ENCODE measurements at regions not wholly inside any gene's neighbourhood (a gene's known extent, or its start where the extent isn't known, plus 50 kb on each side); places are given as distances from the start of the nearest gene placed in this dataset.

DNA sequence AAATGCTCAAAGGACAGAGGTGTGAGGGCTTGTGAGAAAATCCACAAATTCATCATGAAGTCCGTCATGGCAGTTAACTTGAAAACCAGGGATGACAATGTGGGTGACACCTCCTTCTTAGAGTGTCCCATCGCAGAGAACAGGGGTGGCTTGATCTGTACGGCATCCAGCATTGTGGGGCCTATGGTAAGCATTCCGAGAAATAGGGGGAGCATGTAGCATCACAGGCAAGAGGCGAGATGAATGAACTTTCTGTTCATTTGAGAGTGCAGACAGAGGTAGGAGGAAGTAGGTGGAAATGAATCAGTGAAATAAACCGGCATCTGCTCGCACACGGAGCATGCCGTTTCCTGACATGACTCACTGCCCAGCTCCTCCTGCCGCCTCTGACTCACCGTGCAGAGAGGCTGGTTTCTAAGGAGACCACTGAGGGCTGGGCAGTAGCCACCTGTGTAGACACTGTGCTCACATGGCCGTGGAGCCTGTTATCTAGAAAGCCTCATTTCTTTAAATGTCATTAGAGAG lies 339.0 kb downstream of the RFC3 start:
- peak overlapping the region in 1 of 8 donors; percentile 54 for H3K27ac Mint-ChIP-seq
- Histone ChIP-seq H3K27ac (ENCODE audit: low read depth, low read length) (no peak overlapping the region), H3K4me3 (ENCODE audit: low read length) (no peak overlapping the region), H3K27me3 (ENCODE audit: insufficient read depth, low read length, poor library complexity, severe bottlenecking) (no peaks in the 10 kb centered on the region), H3K36me3 (ENCODE audit: insufficient read depth, low read length) (no peaks in the 10 kb centered on the region), H3K4me1 (ENCODE audit: insufficient read depth, low read length) (no peaks in the 10 kb centered on the region), H3K9me3 (ENCODE audit: low read length) (no peaks in the 10 kb centered on the region)
- DNase-seq: no peak
- peak overlapping the region in 1 of 7 donors; percentile 52 for H3K4me3 Mint-ChIP-seq
- peaks cover 4 to 5% of the 10 kb centered on the region in 2 donors for H3K27me3 Mint-ChIP-seq
- ChIA-PET CTCF (no interaction called here), POLR2A (no interaction called here)
- H3K9me3 Mint-ChIP-seq: peaks cover 0 to 7% (median 4%) of the 10 kb centered on the region in 5 donors
- no peaks in the 10 kb centered on the region for H3K36me3 Mint-ChIP-seq
- peaks cover 0 to 12% (median 6%) of the 10 kb centered on the region in 3 donors for H3K4me1 Mint-ChIP-seq

DNA sequence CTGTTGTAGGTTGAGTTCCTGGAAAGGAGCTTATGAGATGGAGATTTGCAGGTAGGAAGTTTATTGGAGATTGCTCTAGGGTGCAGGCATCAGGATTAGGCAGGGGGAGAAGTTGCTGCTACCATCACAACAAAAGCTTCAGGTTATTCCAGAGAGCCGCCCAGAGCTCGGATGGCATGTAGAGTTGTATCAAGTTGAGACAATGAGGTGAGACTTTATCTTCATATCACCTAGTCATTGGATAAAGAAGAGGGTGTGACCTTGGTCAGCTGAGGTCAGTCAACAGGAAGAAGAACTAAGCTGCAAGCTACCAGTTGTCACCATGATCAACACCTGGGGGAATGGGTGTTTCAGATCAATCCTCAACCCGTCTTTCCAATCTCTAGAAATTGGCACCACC lies 342.0 kb downstream of the RFC3 start:
- Mint-ChIP-seq H3K36me3 (no peaks in the 10 kb centered on the region), H3K4me1 (peaks cover 0 to 12% (median 6%) of the 10 kb centered on the region in 3 donors)
- POLR2A ChIA-PET: no interaction called here

DNA sequence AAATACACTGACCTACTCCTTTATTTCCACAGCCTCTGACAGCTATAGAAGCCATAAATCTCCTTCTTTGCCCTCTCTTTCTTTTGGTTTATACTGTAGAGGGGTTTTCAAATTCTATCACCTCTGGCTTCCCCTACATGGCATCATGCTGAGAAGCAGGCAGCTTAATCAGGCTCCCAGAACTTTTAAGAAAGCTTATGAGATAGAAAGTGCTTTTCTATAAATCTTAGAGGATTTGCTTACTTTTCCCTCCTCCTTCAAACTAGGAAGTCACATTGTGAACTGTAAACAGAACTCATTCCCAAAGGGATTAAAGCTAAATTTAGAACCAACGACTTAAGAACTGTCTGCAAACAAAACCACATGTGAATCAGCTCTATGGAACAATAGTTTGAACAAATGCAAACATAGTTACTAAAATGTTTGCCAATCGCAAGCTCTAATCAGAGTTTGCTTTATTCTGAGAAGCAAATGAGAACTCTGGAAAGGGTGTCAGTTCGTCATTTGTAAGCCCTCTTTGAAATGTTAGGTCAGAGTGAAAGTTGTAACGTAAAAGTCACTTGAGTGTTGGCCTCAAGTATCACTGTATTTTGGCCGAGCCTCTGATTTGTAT lies 344.1 kb downstream of the RFC3 start:
- Histone ChIP-seq H3K4me1 (ENCODE audit: insufficient read depth, low read length) (no peaks in the 10 kb centered on the region), H3K4me3 (ENCODE audit: low read length) (no peak overlapping the region), H3K9me3 (ENCODE audit: low read length) (no peaks in the 10 kb centered on the region), H3K36me3 (ENCODE audit: insufficient read depth, low read length) (no peaks in the 10 kb centered on the region), H3K27me3 (ENCODE audit: insufficient read depth, low read length, poor library complexity, severe bottlenecking) (no peaks in the 10 kb centered on the region), H3K27ac (ENCODE audit: low read depth, low read length) (no peak overlapping the region)
- H3K4me1 Mint-ChIP-seq: peaks cover 0 to 5% (median 3%) of the 10 kb centered on the region in 3 donors
- no peak overlapping the region for H3K4me3 Mint-ChIP-seq
- peaks cover 0 to 5% of the 10 kb centered on the region in 2 donors for H3K27me3 Mint-ChIP-seq
- H3K36me3 Mint-ChIP-seq: no peaks in the 10 kb centered on the region
- H3K27ac Mint-ChIP-seq: no peak overlapping the region
- ChIA-PET CTCF (interaction anchor here (0.6 kb wide), 1 partner anchor 40 kb away, joined by 3 read pairs; no protein-coding TSS in a partner anchor), POLR2A (no interaction called here)
- peaks cover 0 to 6% (median 3%) of the 10 kb centered on the region in 5 donors for H3K9me3 Mint-ChIP-seq
- DNase-seq: no peak

More for the DNA sequence above, 342.0 kb downstream of the RFC3 start:
- Histone ChIP-seq H3K36me3 (ENCODE audit: insufficient read depth, low read length) (no peaks in the 10 kb centered on the region), H3K27ac (ENCODE audit: low read depth, low read length) (no peak overlapping the region), H3K27me3 (ENCODE audit: insufficient read depth, low read length, poor library complexity, severe bottlenecking) (no peaks in the 10 kb centered on the region), H3K4me1 (ENCODE audit: insufficient read depth, low read length) (no peaks in the 10 kb centered on the region), H3K9me3 (ENCODE audit: low read length) (no peaks in the 10 kb centered on the region), H3K4me3 (ENCODE audit: low read length) (no peak overlapping the region)
- peaks cover 4 to 5% of the 10 kb centered on the region in 2 donors for H3K27me3 Mint-ChIP-seq
- CTCF ChIA-PET: no interaction called here
- no peak overlapping the region for H3K4me3 Mint-ChIP-seq
- H3K27ac Mint-ChIP-seq: no peak overlapping the region
- no peak for DNase-seq
- H3K9me3 Mint-ChIP-seq: peaks cover 0 to 6% (median 3%) of the 10 kb centered on the region in 5 donors

DNA sequence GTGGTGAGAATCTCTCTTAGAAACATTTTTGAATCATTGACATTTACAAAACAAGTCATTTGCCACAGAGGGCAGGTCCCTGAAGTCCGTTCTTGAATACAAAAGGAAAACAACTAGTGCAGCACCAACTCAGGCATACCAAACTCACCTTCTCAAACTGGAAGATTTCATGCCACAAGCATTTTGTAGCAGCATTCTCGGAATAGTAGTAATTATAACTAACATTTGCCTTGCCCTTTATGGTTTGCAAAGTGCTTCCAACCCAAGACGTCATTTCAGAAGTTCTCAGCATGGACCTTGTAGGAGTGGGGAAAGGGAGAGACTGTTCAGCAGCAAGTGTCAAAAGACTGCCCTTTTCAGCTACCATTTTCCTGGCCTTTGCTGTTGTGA lies 344.6 kb downstream of the RFC3 start:
- Mint-ChIP-seq H3K27ac (no peak overlapping the region), H3K36me3 (no peaks in the 10 kb centered on the region), H3K4me3 (no peak overlapping the region), H3K27me3 (peaks cover 0 to 5% of the 10 kb centered on the region in 2 donors), H3K4me1 (peaks cover 0 to under 1% (median 0%) of the 10 kb centered on the region in 3 donors), H3K9me3 (peaks cover 0 to 6% (median 2%) of the 10 kb centered on the region in 5 donors)
- POLR2A ChIA-PET: no interaction called here
- no peaks in the 10 kb centered on the region for H3K4me1 ChIP-seq (ENCODE audit: insufficient read depth, low read length)
- H3K27ac ChIP-seq (ENCODE audit: low read depth, low read length): no peak overlapping the region
- DNase-seq: no peak
- no peaks in the 10 kb centered on the region for H3K9me3 ChIP-seq (ENCODE audit: low read length)
- CTCF ChIA-PET: no interaction called here
- H3K4me3 ChIP-seq (ENCODE audit: low read length): no peak overlapping the region
- no peaks in the 10 kb centered on the region for H3K36me3 ChIP-seq (ENCODE audit: insufficient read depth, low read length)
- H3K27me3 ChIP-seq (ENCODE audit: insufficient read depth, low read length, poor library complexity, severe bottlenecking): no peaks in the 10 kb centered on the region

DNA sequence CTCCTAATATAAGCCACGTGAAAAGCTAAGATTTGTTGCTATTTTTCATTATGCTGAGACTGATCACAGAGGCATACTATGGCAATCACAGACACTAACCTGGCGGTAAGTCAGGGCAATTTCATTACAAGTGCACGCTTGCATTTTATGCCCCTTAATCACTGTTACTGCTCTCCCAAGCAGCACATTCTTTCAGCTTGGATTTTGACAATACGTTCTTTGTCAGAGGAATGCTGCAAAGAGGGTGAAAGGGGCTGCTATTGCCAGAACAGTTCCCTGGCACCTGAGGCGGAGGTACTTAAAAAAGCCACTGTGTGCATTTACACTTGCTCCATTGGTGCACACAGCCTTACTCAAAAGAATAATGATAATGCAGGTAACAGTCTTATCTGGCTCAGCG lies 346.6 kb downstream of the RFC3 start:
- H3K27ac ChIP-seq (ENCODE audit: low read depth, low read length): no peak overlapping the region
- no peaks in the 10 kb centered on the region for H3K27me3 ChIP-seq (ENCODE audit: insufficient read depth, low read length, poor library complexity, severe bottlenecking)
- H3K4me3 ChIP-seq (ENCODE audit: low read length): no peak overlapping the region
- no peaks in the 10 kb centered on the region for H3K36me3 ChIP-seq (ENCODE audit: insufficient read depth, low read length)
- H3K9me3 ChIP-seq (ENCODE audit: low read length): no peaks in the 10 kb centered on the region
- Mint-ChIP-seq H3K27ac (no peak overlapping the region), H3K4me3 (no peak overlapping the region), H3K27me3 (peaks cover 0 to 3% of the 10 kb centered on the region in 2 donors), H3K9me3 (peaks cover 0 to 3% (median 0%) of the 10 kb centered on the region in 5 donors), H3K36me3 (no peaks in the 10 kb centered on the region), H3K4me1 (no peaks in the 10 kb centered on the region)
- POLR2A ChIA-PET: no interaction called here
- no peaks in the 10 kb centered on the region for H3K4me1 ChIP-seq (ENCODE audit: insufficient read depth, low read length)
- CTCF ChIA-PET: no interaction called here
- DNase-seq: no peak

DNA sequence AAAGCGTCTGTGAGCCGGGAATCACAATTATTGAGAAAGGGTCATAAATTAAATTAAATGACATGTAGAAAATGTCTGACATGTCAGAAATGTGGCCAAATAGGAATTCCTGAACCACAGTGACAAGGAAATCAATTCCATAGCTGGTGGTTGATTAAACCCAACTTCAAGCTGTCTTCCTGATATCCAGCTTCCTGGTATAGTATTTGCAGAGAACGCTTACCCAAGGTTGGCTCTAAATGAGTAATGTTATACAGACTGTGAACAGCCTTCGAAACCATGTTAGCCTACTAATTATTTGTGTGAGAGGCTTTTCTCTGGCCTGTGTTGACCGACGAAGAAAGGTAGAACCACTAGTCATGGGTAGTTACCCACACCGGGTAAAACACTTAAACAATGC lies 347.2 kb downstream of the RFC3 start:
- POLR2A ChIA-PET: no interaction called here
- Mint-ChIP-seq H3K4me3 (no peak overlapping the region), H3K4me1 (no peaks in the 10 kb centered on the region), H3K36me3 (no peaks in the 10 kb centered on the region), H3K27ac (no peak overlapping the region), H3K9me3 (peaks cover 0 to 2% (median 0%) of the 10 kb centered on the region in 5 donors), H3K27me3 (no peaks in the 10 kb centered on the region)
- Histone ChIP-seq H3K36me3 (ENCODE audit: insufficient read depth, low read length) (no peaks in the 10 kb centered on the region), H3K4me3 (ENCODE audit: low read length) (no peak overlapping the region), H3K4me1 (ENCODE audit: insufficient read depth, low read length) (no peaks in the 10 kb centered on the region), H3K27ac (ENCODE audit: low read depth, low read length) (no peak overlapping the region), H3K27me3 (ENCODE audit: insufficient read depth, low read length, poor library complexity, severe bottlenecking) (no peaks in the 10 kb centered on the region), H3K9me3 (ENCODE audit: low read length) (no peaks in the 10 kb centered on the region)
- DNase-seq: no peak
- CTCF ChIA-PET: no interaction called here

DNA sequence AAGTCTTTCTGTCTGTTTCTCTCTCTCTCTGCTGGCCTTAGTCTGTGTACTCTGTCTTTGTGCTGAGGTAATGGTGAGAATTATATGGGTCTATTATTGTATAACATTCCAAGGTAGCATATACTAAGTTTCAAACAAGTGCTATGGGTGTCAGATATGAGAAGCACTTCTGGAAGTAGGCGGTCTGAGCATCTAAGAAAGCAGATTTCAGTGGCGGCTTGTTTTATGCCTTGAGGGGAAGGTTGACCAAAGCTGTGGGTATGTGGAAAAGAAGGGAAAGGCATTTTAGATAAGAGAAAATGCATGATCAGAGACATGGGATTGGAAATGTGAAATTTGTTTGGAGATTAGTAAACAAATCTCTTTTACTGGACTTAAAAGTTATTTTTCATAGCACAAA lies 348.5 kb downstream of the RFC3 start:
- no peaks in the 10 kb centered on the region for H3K4me1 ChIP-seq (ENCODE audit: insufficient read depth, low read length)
- peaks cover 0 to 2% (median 0%) of the 10 kb centered on the region in 5 donors for H3K9me3 Mint-ChIP-seq
- H3K4me3 ChIP-seq (ENCODE audit: low read length): no peak overlapping the region
- no peak overlapping the region for H3K27ac Mint-ChIP-seq
- H3K4me3 Mint-ChIP-seq: no peak overlapping the region
- no peaks in the 10 kb centered on the region for H3K27me3 Mint-ChIP-seq
- H3K4me1 Mint-ChIP-seq: no peaks in the 10 kb centered on the region
- H3K36me3 ChIP-seq (ENCODE audit: insufficient read depth, low read length): no peaks in the 10 kb centered on the region
- no peak for DNase-seq
- no peaks in the 10 kb centered on the region for H3K36me3 Mint-ChIP-seq
- CTCF ChIA-PET: no interaction called here
- POLR2A ChIA-PET: no interaction called here
- no peak overlapping the region for H3K27ac ChIP-seq (ENCODE audit: low read depth, low read length)
- no peaks in the 10 kb centered on the region for H3K27me3 ChIP-seq (ENCODE audit: insufficient read depth, low read length, poor library complexity, severe bottlenecking)
- H3K9me3 ChIP-seq (ENCODE audit: low read length): no peaks in the 10 kb centered on the region

DNA sequence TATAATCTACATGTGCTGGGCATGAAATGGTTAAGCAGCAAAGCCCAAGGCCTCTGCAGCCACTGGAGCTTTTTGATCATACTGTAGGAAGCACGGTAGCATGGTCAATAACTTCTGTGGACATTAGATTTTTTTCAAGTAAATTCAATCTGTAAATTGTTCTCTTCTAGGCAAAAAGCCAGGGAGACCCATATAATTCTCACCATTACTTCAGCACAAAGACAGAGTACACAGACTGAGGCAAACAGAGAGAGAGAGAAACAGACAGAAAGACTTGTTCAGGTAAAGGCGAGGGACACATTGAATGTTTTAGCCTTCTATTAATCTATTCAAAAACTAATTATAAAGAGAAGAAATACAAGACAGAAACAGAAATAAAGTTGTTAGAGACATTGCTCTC lies 349.4 kb downstream of the RFC3 start:
- H3K4me1 ChIP-seq (ENCODE audit: insufficient read depth, low read length): no peaks in the 10 kb centered on the region
- Mint-ChIP-seq H3K27ac (no peak overlapping the region), H3K4me1 (no peaks in the 10 kb centered on the region), H3K36me3 (no peaks in the 10 kb centered on the region), H3K9me3 (peaks cover 0 to 4% (median 0%) of the 10 kb centered on the region in 5 donors), H3K27me3 (no peaks in the 10 kb centered on the region), H3K4me3 (no peak overlapping the region)
- no peak overlapping the region for H3K27ac ChIP-seq (ENCODE audit: low read depth, low read length)
- H3K36me3 ChIP-seq (ENCODE audit: insufficient read depth, low read length): no peaks in the 10 kb centered on the region
- POLR2A ChIA-PET: no interaction called here
- no peak overlapping the region for H3K4me3 ChIP-seq (ENCODE audit: low read length)
- DNase-seq: no peak
- no peaks in the 10 kb centered on the region for H3K9me3 ChIP-seq (ENCODE audit: low read length)
- H3K27me3 ChIP-seq (ENCODE audit: insufficient read depth, low read length, poor library complexity, severe bottlenecking): no peaks in the 10 kb centered on the region
- CTCF ChIA-PET: no interaction called here

Measured in CD8-positive, alpha-beta memory T cell (primary cell).